ENCODE measurements at regions not wholly inside any gene's neighbourhood (a gene's known extent, or its start where the extent isn't known, plus 50 kb on each side); places are given as distances from the start of the nearest gene placed in this dataset.

GRCh38 chr12:58105225-58106119 lies 164.1 kb downstream of the ATP23 start:
- H3K9ac ChIP-seq (ENCODE audit: low read depth in 1 of 2, low read length in 2 of 2), result no peak overlapping the region

More at GRCh38 chr12:58105225-58106119, 164.1 kb downstream of the ATP23 start:
- Histone ChIP-seq H3K27me3 (ENCODE audit: control insufficient read depth in 4 of 4, insufficient read depth in 4 of 4, low read length in 3 of 4) (no peaks in the 10 kb centered on the region), H3K4me1 (ENCODE audit: control insufficient read depth in 4 of 4, insufficient read depth in 4 of 4, low read length in 3 of 4) (no peaks in the 10 kb centered on the region), H3K4me3 (ENCODE audit: low read depth in 1 of 3, low read length in 3 of 3) (no peak overlapping the region), H3K27ac (ENCODE audit: low read depth in 1 of 2, low read length in 2 of 2) (no peak overlapping the region), H3K9me3 (ENCODE audit: control insufficient read depth in 4 of 4, low read length in 3 of 4) (peaks cover 0 to 5% (median 3%) of the 10 kb centered on the region in 4 donors), H3K36me3 (ENCODE audit: control insufficient read depth in 4 of 4, insufficient read depth in 3 of 4, low read depth in 1 of 4, low read length in 3 of 4) (no peaks in the 10 kb centered on the region)
- DNase-seq (ENCODE audit: low spot score), result no peak
- TF ChIP-seq JUND (IDR thresholded peaks at IDR 0.05) (no peak), MAX (IDR thresholded peaks at IDR 0.05) (no peak), REST (IDR thresholded peaks at IDR 0.05) (no peak), RAD21 (IDR thresholded peaks at IDR 0.05) (no peak), HNF4G (IDR thresholded peaks at IDR 0.05) (no peak), YY1 (IDR thresholded peaks at IDR 0.05) (no peak), ATF3 (IDR thresholded peaks at IDR 0.05) (no peak), RXRA (IDR thresholded peaks at IDR 0.05) (no peak), GABPA (IDR thresholded peaks at IDR 0.05 in 1 of 2, conservative IDR thresholded peaks at IDR 0.05 in 1 of 2) (no peak), EGR1 (IDR thresholded peaks at IDR 0.05; ENCODE audit: low read depth in 2 of 2) (no peak), ZBTB33 (IDR thresholded peaks at IDR 0.05) (no peak)
- WGBS, result 87% methylated on average over 10 of the region's 10 CpGs

Data from liver (tissue), 7 donors.